HPDE6-E6E7 (cell line): ENCODE measurements at regions not wholly inside any gene's neighbourhood (a gene's known extent, or its start where the extent isn't known, plus 50 kb on each side); places are given as distances from the start of the nearest gene placed in this dataset.
"Not testable (repeated sequence)": the region's sequence is repeated elsewhere in the genome, so short reads cannot be mapped to it uniquely, and the experiment has no call there.

Experiments used
- DNase-seq: peaks from one replicate; pipeline ENCODE4 v3.0.0; 2011; ENCODE audit warnings: missing footprints; ENCODE audit errors: extremely low spot score

GRCh38 chr7:83306502-83306901 lies 143.8 kb upstream of the PCLO start:
- DNase-seq: no peak

GRCh38 chr7:83305027-83305426 lies 142.3 kb upstream of the PCLO start:
- no peak for DNase-seq

GRCh38 chr7:83301416-83301815 lies 138.7 kb upstream of the PCLO start:
- DNase-seq: peak; percentile 7

GRCh38 chr7:83290211-83290610 lies 127.5 kb upstream of the PCLO start:
- DNase-seq: no peak

- no peak for DNase-seq
Measured at GRCh38 chr7:83289419-83289993, 126.8 kb upstream of the PCLO start.

DNA sequence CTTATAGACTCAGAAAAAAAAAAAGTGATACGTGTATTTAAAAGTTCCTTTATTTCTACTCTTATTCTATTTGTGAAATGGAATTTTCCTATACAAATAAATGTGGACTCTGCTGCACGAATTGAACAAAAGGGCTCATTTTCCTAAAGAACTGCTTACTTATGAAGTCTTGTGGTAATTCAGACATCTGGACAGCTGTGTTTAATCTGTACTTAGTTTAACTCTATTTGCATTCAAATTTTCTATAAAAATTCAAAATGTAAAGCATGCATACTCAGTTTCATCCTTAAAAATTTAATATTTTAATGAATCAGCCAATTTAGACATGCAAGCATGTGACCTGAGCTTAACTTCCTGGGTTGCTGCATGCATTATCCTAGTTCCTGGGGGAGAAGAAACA lies 118.0 kb upstream of the PCLO start:
- no peak for DNase-seq

DNA sequence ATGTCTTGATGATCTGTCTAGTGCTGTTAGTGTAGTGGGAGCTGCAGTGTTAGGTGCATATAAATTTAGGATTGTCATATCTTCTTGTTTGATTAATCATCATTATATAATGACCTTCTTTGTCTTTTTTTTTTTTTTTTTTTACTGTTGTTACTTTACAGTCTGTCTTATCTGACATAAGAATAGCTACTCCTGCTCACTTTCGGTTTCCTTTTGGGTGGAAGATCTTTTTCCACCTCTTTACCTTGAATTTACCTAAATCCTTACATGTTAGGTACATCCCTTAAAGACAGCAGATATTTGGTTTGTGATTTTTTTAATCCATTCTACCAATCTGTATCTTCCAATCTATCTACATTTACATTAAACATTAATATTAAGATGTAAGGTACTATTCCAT lies 113.6 kb upstream of the PCLO start:
- no peak for DNase-seq

GRCh38 chr7:83273699-83274098 lies 111.0 kb upstream of the PCLO start:
- DNase-seq: no peak

DNA sequence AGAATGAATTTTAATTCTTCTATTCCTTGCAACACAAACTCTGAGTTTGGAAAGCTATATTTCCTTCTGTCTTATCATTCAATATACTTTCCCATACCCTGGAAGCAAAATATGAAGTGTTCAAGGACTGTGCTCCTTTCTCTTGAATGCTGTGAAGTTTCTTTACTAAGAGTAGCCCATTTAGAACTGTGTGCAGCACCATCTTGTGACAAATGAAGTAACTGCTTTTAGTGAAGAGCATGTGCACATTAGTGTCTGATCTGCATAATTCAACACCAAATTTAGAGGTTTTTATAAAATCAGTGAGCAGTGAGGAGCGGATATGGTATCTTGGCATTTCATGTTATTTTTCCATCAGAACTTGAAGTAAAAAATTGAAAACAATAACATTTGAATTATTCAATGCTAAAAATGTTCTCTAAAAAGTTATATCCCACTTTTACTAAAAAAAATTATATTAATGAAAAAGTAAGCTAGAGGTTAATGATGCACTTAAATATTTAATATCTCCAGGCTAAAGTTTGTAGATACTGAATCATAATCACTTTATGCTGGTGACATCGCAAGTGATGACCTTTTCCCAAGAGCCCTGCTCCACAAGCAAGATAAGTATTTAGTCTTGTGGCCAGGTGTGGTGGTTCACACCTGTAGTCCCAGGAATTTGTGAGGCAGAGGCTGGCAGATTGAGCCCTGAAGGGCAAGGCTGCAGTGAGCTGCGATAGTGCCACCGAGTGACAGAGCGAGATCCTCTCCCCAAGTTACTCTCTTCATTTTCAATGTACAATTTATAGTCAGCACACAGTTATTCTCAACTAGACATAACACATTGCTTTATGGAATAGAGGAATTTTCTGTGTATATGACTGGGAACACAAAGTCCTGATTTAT lies 108.8 kb upstream of the PCLO start:
- peak; percentile 25 for DNase-seq

DNA sequence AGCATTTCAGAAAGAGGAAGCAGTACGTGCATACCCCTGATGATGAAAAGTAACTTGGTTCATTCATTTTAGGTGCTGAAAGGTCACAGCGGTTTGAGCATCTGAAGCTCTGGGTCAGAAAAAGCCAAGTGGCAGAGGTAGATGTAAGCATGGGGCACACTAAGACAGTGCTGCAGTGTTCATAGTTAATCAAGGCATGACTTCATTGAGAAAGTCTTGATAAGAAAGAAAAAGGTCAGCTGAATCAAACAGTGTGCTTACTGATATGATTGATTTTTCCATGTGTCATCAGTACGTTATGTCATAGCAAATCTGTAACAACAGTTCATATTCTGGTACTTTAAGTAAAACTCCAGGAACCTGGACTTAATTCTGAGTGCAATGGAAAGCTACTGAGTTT lies 107.7 kb upstream of the PCLO start:
- no peak for DNase-seq

GRCh38 chr7:83267141-83267631 lies 104.5 kb upstream of the PCLO start:
- no peak for DNase-seq

DNA sequence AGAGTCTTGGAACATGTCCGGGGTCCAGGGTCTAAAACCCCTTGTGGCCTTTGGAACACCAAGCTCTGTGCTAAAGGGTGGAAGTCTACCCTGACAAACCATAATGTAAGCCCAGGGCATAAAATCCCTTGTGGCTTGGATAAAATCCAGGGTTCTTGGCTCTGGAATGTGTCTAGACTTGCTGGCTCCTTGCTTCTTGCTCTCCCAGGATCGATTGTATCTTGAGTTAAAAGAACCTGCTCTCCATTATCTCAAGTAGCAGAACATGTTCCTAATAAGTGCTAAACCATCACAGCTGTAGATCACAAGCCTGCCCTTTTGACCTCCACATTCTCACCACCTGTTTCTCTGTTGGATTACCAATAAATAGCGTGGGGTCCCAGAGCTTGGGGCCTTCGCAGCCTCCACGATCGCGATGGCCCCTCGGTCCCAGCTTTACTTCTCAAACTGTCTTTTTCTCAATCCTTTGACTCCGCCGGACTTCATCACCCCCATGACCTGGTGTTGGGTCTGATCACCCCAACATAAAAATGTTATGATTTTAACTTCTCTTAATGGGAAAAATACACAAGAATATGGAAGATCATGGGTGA lies 100.9 kb upstream of the PCLO start:
- not testable (repeated sequence) for DNase-seq

DNA sequence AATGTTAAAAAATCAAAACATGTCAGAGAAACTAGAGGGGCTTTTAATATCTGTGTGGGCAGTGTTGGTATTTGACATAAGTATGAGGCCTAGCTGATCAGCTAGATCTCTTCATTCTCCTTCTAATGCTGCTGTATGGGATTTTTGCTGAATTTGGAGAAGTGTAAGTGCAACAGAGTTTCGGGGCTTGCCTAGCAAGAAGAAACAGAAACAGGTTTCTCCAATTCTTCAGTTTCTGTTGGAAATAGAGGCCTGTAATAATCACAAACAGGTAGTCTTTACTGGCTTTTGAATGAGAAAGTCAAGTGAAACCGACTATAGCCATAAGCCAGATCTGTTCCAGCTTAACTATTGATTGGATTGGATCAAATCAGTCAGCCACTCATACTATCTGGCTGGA lies 96.4 kb upstream of the PCLO start:
- DNase-seq: no peak

DNA sequence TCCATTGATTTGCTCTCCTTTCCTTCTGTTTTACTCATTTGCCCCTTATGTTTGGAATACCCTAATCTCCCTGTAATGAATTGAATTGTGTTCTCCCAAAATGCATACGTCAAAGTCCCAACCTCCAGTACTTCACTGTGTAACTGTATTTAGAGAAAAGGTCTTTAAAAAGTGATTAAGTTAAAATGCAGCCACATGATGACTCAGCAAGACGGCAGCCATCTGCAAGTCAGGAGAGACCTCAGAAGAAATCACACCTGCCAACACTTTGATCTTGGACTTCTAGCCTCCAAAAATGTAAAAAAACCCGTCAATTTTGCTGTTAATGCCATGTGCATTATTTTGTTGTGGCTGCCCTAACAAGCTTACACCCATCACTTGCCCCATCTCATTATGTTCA lies 85.3 kb upstream of the PCLO start:
- DNase-seq: no peak

- DNase-seq: not testable (repeated sequence)
Measured at GRCh38 chr7:83219231-83219630, 56.5 kb upstream of the PCLO start.

DNA sequence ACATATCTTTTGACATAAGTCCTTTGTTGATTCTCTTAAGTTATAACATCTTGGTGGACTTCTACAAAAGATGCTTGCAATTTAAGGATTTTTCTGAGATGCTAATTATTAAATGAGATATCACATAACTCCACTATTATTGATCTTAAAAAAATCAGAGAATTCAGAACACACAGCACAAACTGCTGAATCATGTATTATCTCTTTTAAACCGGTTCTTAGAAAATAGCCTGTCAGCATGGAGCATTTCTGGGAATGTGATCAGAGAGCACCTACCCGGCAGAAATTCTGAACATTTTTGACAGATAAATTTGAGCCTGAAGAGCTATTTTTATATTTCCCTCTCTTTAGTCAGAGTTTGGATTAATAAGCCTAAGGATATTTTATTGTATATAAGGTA lies 50.2 kb upstream of the PCLO start:
- no peak for DNase-seq
